ENCODE measurements at regions not wholly inside any gene's neighbourhood (a gene's known extent, or its start where the extent isn't known, plus 50 kb on each side); places are given as distances from the start of the nearest gene placed in this dataset.
"Not testable (repeated sequence)": the region's sequence is repeated elsewhere in the genome, so short reads cannot be mapped to it uniquely, and the experiment has no call there.

DNA sequence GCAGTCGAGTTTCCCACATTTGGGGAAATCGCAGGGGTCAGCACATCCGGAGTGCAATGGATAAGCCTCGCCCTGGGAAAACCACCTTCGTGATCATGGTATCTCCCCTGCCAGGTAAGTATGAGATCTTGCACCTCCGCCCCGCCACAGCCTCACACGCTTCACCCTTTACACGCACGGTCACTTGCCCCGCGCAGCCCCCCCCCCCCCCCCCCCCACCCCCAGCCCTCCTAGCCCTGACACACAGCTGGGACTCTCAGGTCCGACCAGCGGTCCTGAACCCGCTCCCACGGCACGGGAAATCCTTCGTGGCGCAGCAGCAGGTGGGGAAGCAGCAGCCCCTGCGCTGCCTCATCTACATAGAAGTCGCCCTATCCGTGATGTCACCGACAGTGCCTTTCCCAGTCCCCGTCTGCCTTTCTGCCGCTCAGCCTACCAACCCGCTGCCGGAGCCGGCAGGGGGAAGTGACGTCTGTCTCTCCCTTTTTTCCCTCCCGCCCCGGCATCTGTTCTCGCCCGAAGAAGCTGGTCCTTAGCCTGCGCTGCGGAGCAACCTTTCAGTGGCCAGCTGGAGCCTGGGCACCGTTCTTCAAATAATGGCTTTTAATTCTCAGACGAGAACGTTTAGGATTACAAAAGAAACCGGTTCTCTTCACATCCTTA, 242.2 kb downstream of the FAM72C start:
- WGBS, 5 donors, result 0 to 2% (median 2%) methylated on average over 14 to 21 of the region's 39 CpGs; no CpG with 5 or more reads in 2 of the 5 donors
- peak; percentile 79 for DNase-seq

DNA sequence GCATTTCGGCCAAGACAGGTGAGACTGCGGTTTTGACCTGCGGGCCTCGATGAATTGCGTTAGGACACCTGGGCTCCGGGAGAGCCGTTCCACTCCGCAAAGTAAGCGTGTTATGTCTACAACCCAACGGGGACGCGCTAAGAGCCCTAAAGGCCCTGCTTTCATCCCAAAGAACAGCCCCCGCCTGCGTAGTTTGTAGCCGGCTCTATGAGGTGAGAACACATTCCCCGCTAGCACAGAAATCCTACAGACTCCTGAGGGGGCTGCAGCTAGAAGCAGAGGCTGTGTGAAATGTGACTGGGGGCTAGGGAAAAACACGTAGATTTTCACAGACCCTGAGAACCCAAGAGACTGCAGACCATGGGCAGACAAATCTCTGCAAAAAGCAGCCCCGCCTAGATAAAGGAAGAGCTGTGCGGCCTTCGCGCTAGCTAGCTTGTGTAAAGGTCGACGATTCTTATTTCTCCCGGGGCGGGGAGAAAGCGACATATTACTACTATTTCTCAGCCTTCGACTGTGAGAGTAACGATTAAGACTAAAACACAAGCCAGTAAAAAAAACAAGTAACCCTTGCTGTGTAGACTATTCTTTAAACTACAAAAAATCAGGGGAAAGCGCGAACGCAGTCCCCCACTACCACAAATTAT, 242.9 kb downstream of the FAM72C start:
- DNase-seq; H3K9me3 ChIP-seq; H3K36me3 ChIP-seq; intact Hi-C loops (cut with DNase I; ENCODE audit: low total_unique reads); H3K27ac ChIP-seq; H3K4me3 ChIP-seq; H3K4me1 ChIP-seq: not testable (repeated sequence)
- peaks cover 0 to 15% (median 0%) of the 10 kb centered on the region in 7 donors for H3K27me3 ChIP-seq (replicated peaks in 1 of 7)
- 2 to 8% (median 3%) methylated on average over 6 to 7 of the region's 31 CpGs; no CpG with 5 or more reads in 2 of the 5 donors for WGBS, 5 donors

More for the DNA sequence above, 242.2 kb downstream of the FAM72C start:
- peak overlapping the region in 3 of 8 donors; percentile 43 to 65 (median 61) for H3K27ac ChIP-seq
- intact Hi-C loops (cut with DNase I; ENCODE audit: low total_unique reads); H3K9me3 ChIP-seq; H3K36me3 ChIP-seq; H3K4me1 ChIP-seq: not testable (repeated sequence)
- peak in 1 of 3 donors; percentile 70 for TF ChIP-seq POLR2AphosphoS5 (IDR thresholded peaks at IDR 0.05)
- H3K4me3 ChIP-seq, result peak overlapping the region in 1 of 8 donors; percentile 24
- H3K27me3 ChIP-seq (replicated peaks in 1 of 7), result peaks cover 0 to 17% (median 0%) of the 10 kb centered on the region in 7 donors

DNA sequence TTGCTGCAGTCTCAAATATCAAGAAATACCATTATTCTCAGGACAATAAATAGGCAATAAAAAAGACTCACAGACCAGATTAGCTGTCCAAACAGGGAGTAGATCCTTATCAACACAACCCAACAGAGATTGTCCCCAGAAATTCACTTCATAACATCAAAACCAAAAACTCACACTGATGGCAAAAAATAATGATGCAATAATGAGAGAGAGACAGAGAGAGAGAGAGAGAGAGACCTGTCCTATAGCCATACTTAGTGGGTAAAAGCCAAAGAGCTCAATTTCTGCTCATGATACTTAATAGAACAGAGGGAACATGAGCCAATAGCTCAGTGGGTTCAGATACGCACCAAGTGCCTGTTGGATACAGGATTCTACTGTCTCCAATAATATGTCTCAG, 244.5 kb downstream of the FAM72C start:
- no peaks in the 10 kb centered on the region for H3K9me3 ChIP-seq
- DNase-seq, result no peak
- no peak overlapping the region for H3K4me3 ChIP-seq
- no peak for TF ChIP-seq POLR2A (IDR thresholded peaks at IDR 0.05)
- TF ChIP-seq, protein P1, sequence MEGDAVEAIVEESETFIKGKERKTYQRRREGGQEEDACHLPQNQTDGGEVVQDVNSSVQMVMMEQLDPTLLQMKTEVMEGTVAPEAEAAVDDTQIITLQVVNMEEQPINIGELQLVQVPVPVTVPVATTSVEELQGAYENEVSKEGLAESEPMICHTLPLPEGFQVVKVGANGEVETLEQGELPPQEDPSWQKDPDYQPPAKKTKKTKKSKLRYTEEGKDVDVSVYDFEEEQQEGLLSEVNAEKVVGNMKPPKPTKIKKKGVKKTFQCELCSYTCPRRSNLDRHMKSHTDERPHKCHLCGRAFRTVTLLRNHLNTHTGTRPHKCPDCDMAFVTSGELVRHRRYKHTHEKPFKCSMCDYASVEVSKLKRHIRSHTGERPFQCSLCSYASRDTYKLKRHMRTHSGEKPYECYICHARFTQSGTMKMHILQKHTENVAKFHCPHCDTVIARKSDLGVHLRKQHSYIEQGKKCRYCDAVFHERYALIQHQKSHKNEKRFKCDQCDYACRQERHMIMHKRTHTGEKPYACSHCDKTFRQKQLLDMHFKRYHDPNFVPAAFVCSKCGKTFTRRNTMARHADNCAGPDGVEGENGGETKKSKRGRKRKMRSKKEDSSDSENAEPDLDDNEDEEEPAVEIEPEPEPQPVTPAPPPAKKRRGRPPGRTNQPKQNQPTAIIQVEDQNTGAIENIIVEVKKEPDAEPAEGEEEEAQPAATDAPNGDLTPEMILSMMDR (IDR thresholded peaks at IDR 0.05 in 8 of 11, conservative IDR thresholded peaks at IDR 0.05 in 3 of 11), result no peak
- TF ChIP-seq POLR2AphosphoS5 (IDR thresholded peaks at IDR 0.05), result no peak
- intact Hi-C loops (cut with DNase I; ENCODE audit: low total_unique reads), result no loop called here
- H3K4me1 ChIP-seq, result no peaks in the 10 kb centered on the region
- no peaks in the 10 kb centered on the region for H3K36me3 ChIP-seq
- H3K27ac ChIP-seq, result no peak overlapping the region
- peaks cover 0 to 14% (median 0%) of the 10 kb centered on the region in 7 donors for H3K27me3 ChIP-seq (replicated peaks in 1 of 7)
- 85 to 100% (median 94%) methylated on average over 1 of the region's 1 CpG for WGBS, 5 donors

DNA sequence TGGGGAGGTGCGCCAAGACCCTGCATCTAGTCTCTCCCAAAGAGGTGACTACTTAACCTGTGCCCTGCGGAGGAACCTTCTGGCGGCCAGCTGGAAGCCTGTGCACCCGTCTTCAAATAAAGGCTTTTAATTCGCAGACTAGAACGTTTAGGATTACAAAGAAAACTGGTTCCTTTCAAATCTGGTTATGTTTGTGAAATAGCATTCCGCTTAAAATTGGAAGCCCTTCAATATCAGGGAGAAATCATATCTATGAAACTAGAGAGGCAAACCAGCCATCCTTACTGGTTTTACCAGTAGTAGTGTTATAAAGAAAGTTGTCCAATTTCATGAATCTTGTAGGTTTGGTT, 250.8 kb downstream of the FAM72C start:
- H3K36me3 ChIP-seq, result no peaks in the 10 kb centered on the region
- no peaks in the 10 kb centered on the region for H3K9me3 ChIP-seq
- peak overlapping the region in 7 of 8 donors; percentile 19 to 90 (median 77) for H3K27ac ChIP-seq
- H3K27me3 ChIP-seq (replicated peaks in 1 of 7), result peaks cover 0 to 29% (median 7%) of the 10 kb centered on the region in 7 donors
- no peak for DNase-seq
- H3K4me1 ChIP-seq, result no peaks in the 10 kb centered on the region
- WGBS, 5 donors, result 28 to 46% (median 34%) methylated on average over 6 to 7 of the region's 7 CpGs
- peak overlapping the region in 1 of 8 donors; percentile 54 for H3K4me3 ChIP-seq
- intact Hi-C loops (cut with DNase I; ENCODE audit: low total_unique reads), result no loop called here
- TF ChIP-seq POLR2AphosphoS5 (IDR thresholded peaks at IDR 0.05) (no peak), POLR2A (IDR thresholded peaks at IDR 0.05) (no peak)
- TF ChIP-seq, protein P1 (IDR thresholded peaks at IDR 0.05 in 8 of 11, conservative IDR thresholded peaks at IDR 0.05 in 3 of 11), result no peak
